ENCODE measurements at regions not wholly inside any gene's neighbourhood (a gene's known extent, or its start where the extent isn't known, plus 50 kb on each side); places are given as distances from the start of the nearest gene placed in this dataset.

DNA sequence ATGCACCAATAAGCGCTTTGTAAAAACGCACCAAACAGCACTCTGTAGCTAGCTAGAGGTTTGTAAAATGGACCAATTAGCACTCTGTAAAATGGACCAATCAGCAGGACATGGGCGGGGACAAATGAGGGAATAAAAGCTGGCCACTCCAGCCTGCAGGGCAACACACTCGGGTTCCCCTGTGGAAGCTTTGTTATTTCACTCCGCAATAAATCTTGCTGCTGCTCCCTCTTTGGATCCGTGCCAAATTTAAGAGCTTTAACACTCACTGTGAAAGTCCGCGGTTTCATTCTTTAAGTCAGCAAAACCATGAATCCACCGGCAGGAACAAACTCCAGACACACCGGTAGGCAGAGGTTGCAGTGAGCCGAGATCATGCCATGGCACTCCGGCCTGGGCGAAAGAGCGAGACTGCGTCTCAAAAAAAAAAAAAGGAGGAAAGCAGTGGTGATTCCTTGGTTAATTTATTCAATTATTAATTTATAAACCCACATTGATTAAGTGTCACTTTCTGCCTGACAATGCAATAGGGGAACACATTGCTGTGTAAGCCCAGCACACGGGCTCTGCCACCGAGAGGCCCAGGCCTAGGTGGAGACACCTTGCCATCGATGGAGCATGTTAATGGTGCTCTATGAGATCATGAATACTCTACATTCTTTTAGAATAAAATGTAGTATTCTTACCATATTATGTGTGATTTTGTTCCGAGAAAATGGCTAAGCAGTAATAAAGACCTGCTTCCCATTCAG is 687.6 kb upstream of the HS6ST1 start:
- TF ChIP-seq, protein P1, sequence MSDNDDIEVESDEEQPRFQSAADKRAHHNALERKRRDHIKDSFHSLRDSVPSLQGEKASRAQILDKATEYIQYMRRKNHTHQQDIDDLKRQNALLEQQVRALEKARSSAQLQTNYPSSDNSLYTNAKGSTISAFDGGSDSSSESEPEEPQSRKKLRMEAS (CRISPR knock-in tag; IDR thresholded peaks at IDR 0.05) = no peak
- no peak for TF ChIP-seq ZNF219 (CRISPR knock-in tag; IDR thresholded peaks at IDR 0.05; ENCODE audit: borderline replicate concordance)
- TF ChIP-seq, protein P2, sequence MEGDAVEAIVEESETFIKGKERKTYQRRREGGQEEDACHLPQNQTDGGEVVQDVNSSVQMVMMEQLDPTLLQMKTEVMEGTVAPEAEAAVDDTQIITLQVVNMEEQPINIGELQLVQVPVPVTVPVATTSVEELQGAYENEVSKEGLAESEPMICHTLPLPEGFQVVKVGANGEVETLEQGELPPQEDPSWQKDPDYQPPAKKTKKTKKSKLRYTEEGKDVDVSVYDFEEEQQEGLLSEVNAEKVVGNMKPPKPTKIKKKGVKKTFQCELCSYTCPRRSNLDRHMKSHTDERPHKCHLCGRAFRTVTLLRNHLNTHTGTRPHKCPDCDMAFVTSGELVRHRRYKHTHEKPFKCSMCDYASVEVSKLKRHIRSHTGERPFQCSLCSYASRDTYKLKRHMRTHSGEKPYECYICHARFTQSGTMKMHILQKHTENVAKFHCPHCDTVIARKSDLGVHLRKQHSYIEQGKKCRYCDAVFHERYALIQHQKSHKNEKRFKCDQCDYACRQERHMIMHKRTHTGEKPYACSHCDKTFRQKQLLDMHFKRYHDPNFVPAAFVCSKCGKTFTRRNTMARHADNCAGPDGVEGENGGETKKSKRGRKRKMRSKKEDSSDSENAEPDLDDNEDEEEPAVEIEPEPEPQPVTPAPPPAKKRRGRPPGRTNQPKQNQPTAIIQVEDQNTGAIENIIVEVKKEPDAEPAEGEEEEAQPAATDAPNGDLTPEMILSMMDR (IDR thresholded peaks at IDR 0.05) = no peak
